Activated naive CD8-positive, alpha-beta T cell treated with anti-CD3 and anti-CD28 coated beads, Interleukin-2, amount 10 ng/mL, durations not matched to agents 7 days and 5 days (primary cell): ENCODE measurements at regions not wholly inside any gene's neighbourhood (a gene's known extent, or its start where the extent isn't known, plus 50 kb on each side); places are given as distances from the start of the nearest gene placed in this dataset.
"Not testable (repeated sequence)": the region's sequence is repeated elsewhere in the genome, so short reads cannot be mapped to it uniquely, and the experiment has no call there.

Source experiments
- ATAC-seq: fragments of 150-1000 bp; cut with Tn5 transposase; one replicate; pipeline ENCODE4 v1.10.0; 2021; ENCODE audit warnings: low read depth, moderate library complexity
- POLR2A ChIA-PET: fragments of 350-600 bp; sonication (Branson Sonifier 250); formaldehyde crosslinking; loops from one replicate; lab custom pipeline; 2021; ENCODE audit warnings: antibody characterized with exemption; lab: Charles Lee
- DNase-seq: peaks from one replicate; pipeline ENCODE4 v3.0.0; 2021
- H3K27ac Mint-ChIP-seq: one replicate; pipeline ENCODE4 v1.8.0; 2022; ENCODE audit warnings: mild to moderate bottlenecking, mixed read lengths
- H3K27me3 Mint-ChIP-seq: one replicate; pipeline ENCODE4 v1.8.0; 2022; ENCODE audit warnings: mild to moderate bottlenecking, moderate library complexity, mixed read lengths
- H3K36me3 Mint-ChIP-seq: one replicate; pipeline ENCODE4 v1.8.0; 2021; ENCODE audit warnings: mild to moderate bottlenecking, mixed read lengths
- H3K4me1 Mint-ChIP-seq: one replicate; pipeline ENCODE4 v1.8.0; 2021; ENCODE audit warnings: mixed read lengths
- H3K4me3 Mint-ChIP-seq: one replicate; pipeline ENCODE4 v1.8.0; 2022; ENCODE audit warnings: mild to moderate bottlenecking, moderate library complexity, mixed read lengths
- H3K9me3 Mint-ChIP-seq: one replicate; pipeline ENCODE4 v1.8.0; 2021; ENCODE audit warnings: mixed read lengths

DNA sequence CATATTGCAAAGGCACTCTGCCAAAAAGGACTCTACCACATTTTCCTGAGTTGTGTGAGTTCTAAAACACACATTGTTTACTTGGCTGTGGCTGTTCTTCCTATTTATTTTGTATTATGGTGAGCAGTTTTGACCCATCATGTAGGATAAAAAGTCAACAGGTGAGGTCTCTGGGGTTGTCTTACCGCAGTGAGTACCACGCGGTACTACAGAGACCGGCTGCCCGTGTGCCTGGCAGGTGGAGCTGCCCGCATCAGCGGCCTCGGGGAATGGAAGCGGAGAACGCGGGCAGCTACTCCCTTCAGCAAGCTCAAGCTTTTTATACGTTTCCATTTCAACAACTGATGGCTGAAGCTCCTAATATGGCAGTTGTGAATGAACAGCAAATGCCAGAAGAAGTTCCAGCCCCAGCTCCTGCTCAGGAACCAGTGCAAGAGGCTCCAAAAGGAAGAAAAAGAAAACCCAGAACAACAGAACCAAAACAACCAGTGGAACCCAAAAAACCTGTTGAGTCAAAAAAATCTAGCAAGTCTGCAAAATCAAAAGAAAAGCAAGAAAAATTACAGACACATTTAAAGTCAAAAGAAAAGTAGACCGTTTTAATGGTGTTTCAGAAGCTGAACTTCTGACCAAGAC is 155.3 kb upstream of the RASSF8 start:
- H3K4me1 Mint-ChIP-seq = peaks cover 30% of the 10 kb centered on the region
- ATAC-seq, POLR2A ChIA-PET, H3K36me3 Mint-ChIP-seq, H3K27ac Mint-ChIP-seq, H3K4me3 Mint-ChIP-seq, H3K27me3 Mint-ChIP-seq, H3K9me3 Mint-ChIP-seq, DNase-seq: not testable (repeated sequence)

DNA sequence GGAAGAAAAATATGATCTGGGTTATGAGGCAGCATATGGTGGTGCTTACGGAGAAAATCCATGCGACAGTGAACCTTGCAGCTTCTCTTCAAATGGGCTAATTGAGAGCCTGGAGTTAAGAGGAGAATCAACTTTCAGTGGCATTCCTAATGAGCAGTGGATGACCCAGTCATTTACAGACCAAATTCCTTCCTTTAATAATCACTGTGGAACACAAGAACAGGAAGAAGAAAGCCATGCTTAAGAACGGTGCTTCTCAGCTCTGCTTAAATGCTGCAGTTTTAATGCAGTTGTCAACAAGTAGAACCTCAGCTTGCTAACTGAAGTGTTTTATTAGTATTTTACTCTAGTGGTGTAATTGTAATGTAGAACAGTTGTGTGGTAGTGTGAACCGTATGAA is 154.2 kb upstream of the RASSF8 start:
- H3K9me3 Mint-ChIP-seq, ATAC-seq, H3K27me3 Mint-ChIP-seq, H3K36me3 Mint-ChIP-seq, DNase-seq, H3K4me3 Mint-ChIP-seq, H3K27ac Mint-ChIP-seq, POLR2A ChIA-PET: not testable (repeated sequence)
- H3K4me1 Mint-ChIP-seq = peaks cover 30% of the 10 kb centered on the region

- Mint-ChIP-seq H3K4me1 (peaks cover 32% of the 10 kb centered on the region), H3K27me3 (peaks cover 6% of the 10 kb centered on the region), H3K4me3 (peak overlapping the region; percentile 48), H3K27ac (peak overlapping the region; percentile 35), H3K9me3 (peaks cover 10% of the 10 kb centered on the region), H3K36me3 (peaks cover 3% of the 10 kb centered on the region)
- DNase-seq (no peak), ATAC-seq (peak; percentile 85)
- POLR2A ChIA-PET = no interaction called here
These were observed 152.2 kb upstream of the RASSF8 start for GRCh38 chr12:25806271-25806670.

DNA sequence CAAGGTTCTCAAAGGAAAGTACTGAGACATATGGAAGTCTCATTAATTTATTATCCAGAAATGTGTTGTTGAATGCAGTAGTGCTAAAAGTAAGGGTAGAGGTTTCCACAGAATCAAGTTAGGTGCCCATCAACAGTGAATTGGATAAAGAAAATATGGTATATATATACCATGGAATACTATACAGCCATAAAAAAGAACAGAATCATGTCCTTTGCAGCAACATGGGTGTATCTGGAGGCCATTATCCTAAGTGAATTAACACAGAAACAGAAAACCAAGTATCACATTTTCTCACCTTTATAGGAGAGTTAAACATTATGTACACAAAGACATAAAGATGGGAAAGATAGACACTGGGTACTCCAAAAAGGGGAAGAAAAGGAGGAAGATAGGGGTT is 149.9 kb upstream of the RASSF8 start:
- POLR2A ChIA-PET = no interaction called here
- DNase-seq (no peak), ATAC-seq (no peak)
- Mint-ChIP-seq H3K9me3 (peaks cover 10% of the 10 kb centered on the region), H3K36me3 (peaks cover 3% of the 10 kb centered on the region), H3K27me3 (peaks cover 6% of the 10 kb centered on the region), H3K4me1 (peaks cover 38% of the 10 kb centered on the region), H3K27ac (no peak overlapping the region), H3K4me3 (no peak overlapping the region)

DNA sequence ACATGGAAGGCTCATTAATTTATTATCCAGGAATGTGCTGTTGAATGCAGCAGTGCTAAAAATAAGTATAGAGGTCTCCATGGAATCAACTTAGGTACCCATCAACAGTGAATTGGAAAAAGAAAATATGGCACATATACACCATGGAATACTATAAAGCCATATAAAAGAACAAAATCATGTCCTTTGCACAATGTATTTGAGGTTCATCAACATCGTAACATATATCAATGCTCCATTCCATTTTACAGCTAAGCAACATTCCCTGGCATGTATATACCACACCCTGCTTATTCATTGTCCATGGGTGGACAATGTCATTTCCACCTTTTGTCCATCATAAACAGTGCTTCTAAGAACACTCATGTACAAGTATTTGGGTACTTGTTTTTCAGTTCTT is 147.8 kb upstream of the RASSF8 start:
- Mint-ChIP-seq H3K4me3 (no peak overlapping the region), H3K36me3 (peaks cover 3% of the 10 kb centered on the region), H3K9me3 (peaks cover 10% of the 10 kb centered on the region), H3K27me3 (peaks cover 6% of the 10 kb centered on the region), H3K27ac (no peak overlapping the region), H3K4me1 (peaks cover 32% of the 10 kb centered on the region)
- POLR2A ChIA-PET = no interaction called here
- no peak for ATAC-seq
- DNase-seq = no peak

GRCh38 chr12:25811656-25812126 is 146.8 kb upstream of the RASSF8 start:
- DNase-seq = no peak
- Mint-ChIP-seq H3K4me1 (peaks cover 27% of the 10 kb centered on the region), H3K9me3 (peaks cover 10% of the 10 kb centered on the region), H3K27ac (no peak overlapping the region), H3K27me3 (peaks cover 6% of the 10 kb centered on the region), H3K36me3 (peaks cover 3% of the 10 kb centered on the region), H3K4me3 (no peak overlapping the region)
- POLR2A ChIA-PET = no interaction called here
- ATAC-seq = no peak

DNA sequence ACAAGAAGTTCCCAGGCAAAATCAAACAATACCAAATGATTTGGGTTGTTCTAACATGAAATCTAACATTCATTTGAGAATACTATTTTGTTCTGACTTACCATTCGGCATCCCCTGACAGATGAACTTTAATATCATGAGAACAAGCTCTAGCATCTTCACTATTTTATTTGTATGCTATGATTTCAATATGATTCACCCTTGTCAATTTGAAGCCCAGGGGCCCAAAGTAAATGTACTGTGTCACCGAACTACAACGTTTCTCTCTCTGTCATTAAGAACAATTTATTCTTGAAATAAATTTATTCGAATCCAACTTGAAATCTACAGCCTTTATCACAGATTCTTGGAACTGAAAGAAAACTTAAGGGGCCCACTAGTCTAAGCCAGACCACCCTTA is 146.2 kb upstream of the RASSF8 start:
- no peak overlapping the region for H3K4me3 Mint-ChIP-seq
- H3K27ac Mint-ChIP-seq = no peak overlapping the region
- DNase-seq = no peak
- H3K36me3 Mint-ChIP-seq = peaks cover 3% of the 10 kb centered on the region
- POLR2A ChIA-PET = no interaction called here
- peaks cover 10% of the 10 kb centered on the region for H3K9me3 Mint-ChIP-seq
- peaks cover 24% of the 10 kb centered on the region for H3K4me1 Mint-ChIP-seq
- H3K27me3 Mint-ChIP-seq = peaks cover 6% of the 10 kb centered on the region
- no peak for ATAC-seq

- Mint-ChIP-seq H3K36me3 (no peaks in the 10 kb centered on the region), H3K4me1 (peaks cover 17% of the 10 kb centered on the region), H3K9me3 (peaks cover 6% of the 10 kb centered on the region), H3K27ac (no peak overlapping the region), H3K27me3 (peaks cover 4% of the 10 kb centered on the region), H3K4me3 (no peak overlapping the region)
- POLR2A ChIA-PET = no interaction called here
- DNase-seq (no peak), ATAC-seq (no peak)
These were observed 144.6 kb upstream of the RASSF8 start for GRCh38 chr12:25813843-25814242.

DNA sequence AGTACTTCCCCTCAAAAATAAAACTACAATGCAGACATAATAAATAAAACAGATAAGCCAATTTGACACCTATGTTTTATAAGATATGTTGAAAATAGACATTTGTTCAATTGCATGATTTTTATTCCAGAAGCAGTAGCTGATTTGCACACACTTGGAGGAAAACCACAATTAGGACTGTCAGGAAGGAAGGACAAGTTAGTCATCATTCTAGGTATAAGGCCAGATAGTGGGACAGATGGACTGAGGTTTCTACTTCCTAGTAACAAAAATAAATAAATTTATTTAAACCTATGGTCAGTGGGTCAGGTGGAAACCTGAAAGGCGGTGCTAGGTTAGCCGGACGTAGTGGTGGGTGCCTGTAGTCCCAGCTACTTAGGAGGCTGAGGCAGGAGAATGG is 141.8 kb upstream of the RASSF8 start:
- ATAC-seq = no peak
- Mint-ChIP-seq H3K9me3 (no peaks in the 10 kb centered on the region), H3K36me3 (no peaks in the 10 kb centered on the region), H3K4me1 (peaks cover 7% of the 10 kb centered on the region), H3K4me3 (no peak overlapping the region), H3K27ac (no peak overlapping the region), H3K27me3 (peaks cover 12% of the 10 kb centered on the region)
- no peak for DNase-seq
- POLR2A ChIA-PET = no interaction called here

GRCh38 chr12:25817166-25817565 is 141.3 kb upstream of the RASSF8 start:
- Mint-ChIP-seq H3K9me3 (no peaks in the 10 kb centered on the region), H3K4me3 (no peak overlapping the region), H3K27me3 (peaks cover 11% of the 10 kb centered on the region), H3K4me1 (peaks cover 4% of the 10 kb centered on the region), H3K27ac (no peak overlapping the region), H3K36me3 (no peaks in the 10 kb centered on the region)
- DNase-seq = no peak
- POLR2A ChIA-PET = no interaction called here
- no peak for ATAC-seq

DNA sequence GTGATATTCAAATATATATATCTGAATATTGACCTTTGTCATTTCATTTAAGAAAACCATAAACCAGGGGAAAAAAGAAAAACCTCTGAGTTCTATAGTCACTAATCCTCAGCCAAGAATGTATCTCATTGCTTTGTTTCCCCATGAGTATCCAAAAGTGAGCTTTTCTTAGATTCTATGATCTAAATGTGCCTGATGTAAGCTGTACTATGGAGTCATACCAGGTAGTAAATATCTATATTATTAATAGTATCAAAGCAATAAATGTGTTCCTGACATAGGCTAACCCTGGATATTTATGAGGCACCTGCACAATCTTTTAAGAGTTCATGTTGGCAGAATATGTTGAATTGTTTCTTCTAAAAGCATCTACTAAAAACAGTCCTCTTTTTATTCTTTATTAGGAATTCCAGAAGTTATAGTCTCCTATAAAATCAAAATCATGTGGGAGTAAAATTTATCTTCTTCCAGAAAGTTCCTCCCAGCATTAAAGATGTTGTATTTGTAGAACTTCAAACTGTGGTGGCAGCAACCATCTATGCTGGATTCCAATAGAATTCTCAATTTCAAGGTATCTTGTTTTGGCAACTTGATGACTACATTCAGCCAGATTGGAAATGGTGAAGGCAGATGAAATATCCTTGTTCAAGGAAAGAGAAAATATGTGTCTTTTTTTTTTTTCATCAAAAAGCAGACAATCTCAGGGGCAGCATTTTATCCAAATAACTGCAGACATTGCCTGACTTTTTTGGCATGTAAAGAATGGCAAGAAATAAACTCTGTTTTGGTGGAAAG is 139.7 kb upstream of the RASSF8 start:
- Mint-ChIP-seq H3K27me3 (peaks cover 11% of the 10 kb centered on the region), H3K4me3 (no peak overlapping the region)
- POLR2A ChIA-PET = no interaction called here

GRCh38 chr12:25819691-25820090 is 138.8 kb upstream of the RASSF8 start:
- DNase-seq (no peak), ATAC-seq (no peak)
- Mint-ChIP-seq H3K9me3 (no peaks in the 10 kb centered on the region), H3K36me3 (no peaks in the 10 kb centered on the region), H3K4me3 (no peak overlapping the region), H3K27me3 (peaks cover 12% of the 10 kb centered on the region), H3K27ac (no peak overlapping the region), H3K4me1 (peaks cover 4% of the 10 kb centered on the region)
- POLR2A ChIA-PET = no interaction called here

More for the DNA sequence above, 139.7 kb upstream of the RASSF8 start:
- ATAC-seq = no peak
- no peaks in the 10 kb centered on the region for H3K9me3 Mint-ChIP-seq
- H3K4me1 Mint-ChIP-seq = peaks cover 4% of the 10 kb centered on the region
- DNase-seq = no peak
- H3K27ac Mint-ChIP-seq = no peak overlapping the region
- no peaks in the 10 kb centered on the region for H3K36me3 Mint-ChIP-seq

DNA sequence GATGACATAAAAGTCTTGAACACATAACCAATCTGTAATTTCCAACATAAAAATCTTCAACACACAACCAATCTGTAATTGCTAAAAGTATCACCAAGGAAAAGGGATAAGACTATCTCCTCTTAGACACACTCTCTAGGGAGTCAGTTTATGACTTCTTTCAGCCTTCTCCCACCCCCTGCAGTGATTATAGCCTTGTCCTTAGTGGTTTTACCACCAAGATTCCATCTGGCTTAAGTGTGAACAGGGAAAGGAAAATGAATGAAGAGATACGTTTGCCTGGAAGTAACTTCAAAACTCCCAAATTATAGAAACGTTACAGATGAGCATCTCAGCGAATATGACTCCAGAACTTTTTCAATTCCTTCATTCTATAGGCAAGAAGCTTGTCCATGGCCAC is 136.2 kb upstream of the RASSF8 start:
- Mint-ChIP-seq H3K27me3 (peaks cover 16% of the 10 kb centered on the region), H3K36me3 (no peaks in the 10 kb centered on the region), H3K27ac (no peak overlapping the region), H3K9me3 (no peaks in the 10 kb centered on the region), H3K4me1 (no peaks in the 10 kb centered on the region), H3K4me3 (no peak overlapping the region)
- POLR2A ChIA-PET = no interaction called here
- ATAC-seq = no peak
- DNase-seq = no peak

DNA sequence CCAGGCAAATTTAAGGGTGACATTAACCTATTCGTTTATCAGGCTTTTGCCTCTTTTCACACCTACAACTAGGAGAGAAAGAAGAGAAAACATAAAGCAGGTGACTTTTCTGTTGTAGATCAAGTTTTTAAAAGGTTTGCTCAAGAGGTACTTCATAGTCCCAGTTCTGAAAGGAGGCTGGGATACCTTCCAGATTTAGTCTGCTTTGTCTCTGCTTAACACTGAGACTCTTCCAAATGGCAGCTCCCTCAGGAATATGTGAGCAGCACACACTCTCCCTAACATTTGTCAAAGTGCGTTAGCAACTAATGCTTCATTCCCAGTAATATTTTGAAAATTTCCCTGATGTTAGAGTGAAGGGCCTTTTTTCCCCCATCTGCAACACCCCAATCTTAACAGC is 133.7 kb upstream of the RASSF8 start:
- Mint-ChIP-seq H3K27ac (no peak overlapping the region), H3K9me3 (no peaks in the 10 kb centered on the region), H3K4me1 (no peaks in the 10 kb centered on the region), H3K4me3 (no peak overlapping the region), H3K36me3 (no peaks in the 10 kb centered on the region), H3K27me3 (peaks cover 14% of the 10 kb centered on the region)
- ATAC-seq = no peak
- no peak for DNase-seq
- POLR2A ChIA-PET = no interaction called here
